Tibial nerve (tissue), 3 donors: ENCODE measurements at regions not wholly inside any gene's neighbourhood (a gene's known extent, or its start where the extent isn't known, plus 50 kb on each side); places are given as distances from the start of the nearest gene placed in this dataset.

Source experiments
- CTCF ChIP-seq, 5 experiments: fragments of 200-600 bp in 3 of 5; fragments of 450-650 bp in 2 of 5; sonication (generic) in 3 of 5; IDR thresholded peaks; one replicate each; pipeline ENCODE4 v1.5.1; 2016 to 2019; ENCODE audit warnings: antibody characterized with exemption in 5 of 5, mild to moderate bottlenecking in 3 of 5, moderate library complexity in 2 of 5
- POLR2A ChIP-seq, 2 donors: fragments of 450-650 bp; IDR thresholded peaks; one replicate each; pipeline ENCODE4 v1.6.1; 2017; ENCODE audit warnings: antibody characterized with exemption in 2 of 2, mild to moderate bottlenecking in 2 of 2, moderate library complexity in 2 of 2

GRCh38 chr1:5664081-5664768 lies 328.0 kb downstream of the NPHP4 start:
- TF ChIP-seq CTCF (IDR thresholded peaks at IDR 0.05): no peak
- TF ChIP-seq POLR2A (IDR thresholded peaks at IDR 0.05): no peak
